Osteoblast (primary cell): ENCODE measurements at regions not wholly inside any gene's neighbourhood (a gene's known extent, or its start where the extent isn't known, plus 50 kb on each side); places are given as distances from the start of the nearest gene placed in this dataset.

Experiments
- DNase-seq: peaks from one replicate; pipeline ENCODE4 v3.0.0; 2011; ENCODE audit warnings: low spot score, mixed read lengths; ENCODE audit not compliant: insufficient read length; ENCODE audit errors: missing footprints
- H2AFZ ChIP-seq: 2 replicates; pipeline ENCODE4 v1.6.0; 2011; ENCODE audit warnings: mild to moderate bottlenecking, low read length
- H3K27ac ChIP-seq: 2 replicates; pipeline ENCODE4 v1.5.1; 2011; ENCODE audit warnings: mild to moderate bottlenecking, low read depth, low read length, moderate library complexity
- H3K27me3 ChIP-seq: 2 replicates; pipeline ENCODE4 v1.6.0; 2012; ENCODE audit warnings: mild to moderate bottlenecking, control low read depth, inconsistent platforms, low read length, moderate library complexity; ENCODE audit not compliant: insufficient read depth
- H3K36me3 ChIP-seq: 2 replicates; pipeline ENCODE4 v1.5.1; 2011; ENCODE audit warnings: mild to moderate bottlenecking, low read length, control low read depth, moderate library complexity; ENCODE audit not compliant: insufficient read depth
- H3K4me1 ChIP-seq: 2 replicates; pipeline ENCODE4 v1.5.1; 2011; ENCODE audit warnings: mild to moderate bottlenecking, low read length, control low read depth, moderate library complexity; ENCODE audit not compliant: insufficient read depth
- H3K4me2 ChIP-seq: 2 replicates; pipeline ENCODE4 v1.6.0; 2011; ENCODE audit warnings: mild to moderate bottlenecking, low read length; ENCODE audit not compliant: insufficient read depth
- H3K4me3 ChIP-seq: fragments of 200-600 bp; sonication (generic); 3 replicates; pipeline ENCODE4 v1.5.1; 2012; ENCODE audit warnings: mild to moderate bottlenecking, low read length, inconsistent platforms; ENCODE audit not compliant: insufficient read depth
- H3K79me2 ChIP-seq: 2 replicates; pipeline ENCODE4 v1.6.0; 2012; ENCODE audit warnings: mild to moderate bottlenecking, low read length, control low read depth, inconsistent platforms; ENCODE audit not compliant: insufficient read depth
- H3K9me3 ChIP-seq: 2 replicates; pipeline ENCODE4 v1.5.1; 2011; ENCODE audit warnings: low read depth, low read length, control low read depth
- H4K20me1 ChIP-seq: 2 replicates; pipeline ENCODE4 v1.6.0; 2012; ENCODE audit warnings: mild to moderate bottlenecking, low read length, control low read depth; ENCODE audit not compliant: insufficient read depth
- TF ChIP-seq, protein P1 (sequence below): IDR thresholded peaks from 2 replicates; pipeline ENCODE4 v1.5.1; 2011; ENCODE audit warnings: mild to moderate bottlenecking, low read depth, low read length, moderate library complexity; ENCODE audit errors: extremely low read depth

DNA sequence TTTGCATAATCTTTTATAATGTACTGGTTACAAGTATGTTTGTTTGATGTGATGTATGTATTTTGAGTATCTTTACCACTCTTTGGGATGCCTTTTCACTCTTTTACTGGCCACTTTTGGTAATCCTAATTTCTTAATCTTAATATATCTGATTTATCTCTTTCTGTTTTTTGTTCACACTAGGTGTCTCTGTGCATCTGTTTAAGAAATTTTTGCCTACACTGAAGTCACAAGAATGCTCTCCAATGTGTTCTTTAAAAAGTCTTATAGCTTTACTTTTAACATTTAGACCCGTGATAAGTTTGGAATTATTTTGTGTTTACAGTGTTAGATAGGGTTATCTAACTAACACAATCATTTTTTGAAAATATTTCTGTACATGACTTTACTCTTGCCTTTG is 659.1 kb downstream of the SI start:
- no peaks in the 10 kb centered on the region for H3K27me3 ChIP-seq
- H3K79me2 ChIP-seq: no peaks in the 10 kb centered on the region
- no peaks in the 10 kb centered on the region for H4K20me1 ChIP-seq
- TF ChIP-seq, protein P1, sequence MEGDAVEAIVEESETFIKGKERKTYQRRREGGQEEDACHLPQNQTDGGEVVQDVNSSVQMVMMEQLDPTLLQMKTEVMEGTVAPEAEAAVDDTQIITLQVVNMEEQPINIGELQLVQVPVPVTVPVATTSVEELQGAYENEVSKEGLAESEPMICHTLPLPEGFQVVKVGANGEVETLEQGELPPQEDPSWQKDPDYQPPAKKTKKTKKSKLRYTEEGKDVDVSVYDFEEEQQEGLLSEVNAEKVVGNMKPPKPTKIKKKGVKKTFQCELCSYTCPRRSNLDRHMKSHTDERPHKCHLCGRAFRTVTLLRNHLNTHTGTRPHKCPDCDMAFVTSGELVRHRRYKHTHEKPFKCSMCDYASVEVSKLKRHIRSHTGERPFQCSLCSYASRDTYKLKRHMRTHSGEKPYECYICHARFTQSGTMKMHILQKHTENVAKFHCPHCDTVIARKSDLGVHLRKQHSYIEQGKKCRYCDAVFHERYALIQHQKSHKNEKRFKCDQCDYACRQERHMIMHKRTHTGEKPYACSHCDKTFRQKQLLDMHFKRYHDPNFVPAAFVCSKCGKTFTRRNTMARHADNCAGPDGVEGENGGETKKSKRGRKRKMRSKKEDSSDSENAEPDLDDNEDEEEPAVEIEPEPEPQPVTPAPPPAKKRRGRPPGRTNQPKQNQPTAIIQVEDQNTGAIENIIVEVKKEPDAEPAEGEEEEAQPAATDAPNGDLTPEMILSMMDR: no peak
- no peaks in the 10 kb centered on the region for H3K36me3 ChIP-seq
- no peak for DNase-seq
- no peak overlapping the region for H3K4me2 ChIP-seq
- H2AFZ ChIP-seq: no peak overlapping the region
- H3K27ac ChIP-seq: no peak overlapping the region
- no peaks in the 10 kb centered on the region for H3K9me3 ChIP-seq
- H3K4me3 ChIP-seq: no peak overlapping the region
- H3K4me1 ChIP-seq: no peaks in the 10 kb centered on the region

DNA sequence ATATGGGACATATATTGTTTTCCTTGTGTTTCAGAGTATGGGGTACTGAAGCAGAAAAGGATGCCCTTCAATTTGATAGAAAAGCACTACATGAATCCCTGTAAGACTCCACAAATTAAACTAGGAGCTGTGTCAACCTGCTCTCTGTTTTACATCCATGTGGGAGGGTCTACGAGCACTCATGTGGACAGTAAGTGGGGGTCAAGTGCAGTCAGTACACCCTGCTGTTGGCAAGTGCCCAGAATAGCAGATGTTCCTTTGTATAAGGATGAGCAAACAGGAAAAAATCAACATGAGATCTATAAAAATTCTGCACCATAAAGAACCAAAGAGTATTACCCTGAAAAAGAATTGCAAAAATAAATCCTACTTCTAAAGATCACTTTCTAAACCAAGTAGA is 659.9 kb downstream of the SI start:
- Histone ChIP-seq H3K4me2 (no peak overlapping the region), H3K9me3 (no peaks in the 10 kb centered on the region), H3K79me2 (no peaks in the 10 kb centered on the region), H3K4me3 (no peak overlapping the region), H2AFZ (no peak overlapping the region), H3K27ac (no peak overlapping the region), H3K36me3 (no peaks in the 10 kb centered on the region), H4K20me1 (no peaks in the 10 kb centered on the region), H3K4me1 (no peaks in the 10 kb centered on the region), H3K27me3 (no peaks in the 10 kb centered on the region)
- no peak for DNase-seq
- TF ChIP-seq, protein P1: no peak

DNA sequence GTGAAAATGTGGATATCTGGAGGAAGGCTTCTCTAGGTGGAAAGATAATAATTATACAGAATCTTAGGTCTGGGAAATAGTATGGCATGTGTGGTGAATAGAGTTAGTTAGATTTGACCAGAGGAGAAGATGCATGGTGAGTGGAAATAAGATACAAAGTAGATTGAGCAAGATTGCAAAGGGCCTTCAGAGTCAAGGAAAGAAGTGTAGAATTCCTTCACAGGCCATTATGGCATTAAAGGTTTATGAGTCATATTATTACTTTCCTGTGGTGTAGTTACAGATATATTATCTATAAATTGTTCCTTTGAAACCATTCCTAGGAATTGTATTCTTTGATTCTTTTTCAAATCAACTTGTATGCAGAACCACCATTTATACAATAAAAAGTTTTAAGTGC is 660.3 kb downstream of the SI start:
- no peak overlapping the region for H3K4me3 ChIP-seq
- H3K79me2 ChIP-seq: no peaks in the 10 kb centered on the region
- H2AFZ ChIP-seq: no peak overlapping the region
- H3K36me3 ChIP-seq: no peaks in the 10 kb centered on the region
- no peak for DNase-seq
- H3K4me2 ChIP-seq: no peak overlapping the region
- no peaks in the 10 kb centered on the region for H3K9me3 ChIP-seq
- H3K4me1 ChIP-seq: no peaks in the 10 kb centered on the region
- H3K27me3 ChIP-seq: no peaks in the 10 kb centered on the region
- no peak overlapping the region for H3K27ac ChIP-seq
- no peaks in the 10 kb centered on the region for H4K20me1 ChIP-seq
- TF ChIP-seq, protein P1: no peak

DNA sequence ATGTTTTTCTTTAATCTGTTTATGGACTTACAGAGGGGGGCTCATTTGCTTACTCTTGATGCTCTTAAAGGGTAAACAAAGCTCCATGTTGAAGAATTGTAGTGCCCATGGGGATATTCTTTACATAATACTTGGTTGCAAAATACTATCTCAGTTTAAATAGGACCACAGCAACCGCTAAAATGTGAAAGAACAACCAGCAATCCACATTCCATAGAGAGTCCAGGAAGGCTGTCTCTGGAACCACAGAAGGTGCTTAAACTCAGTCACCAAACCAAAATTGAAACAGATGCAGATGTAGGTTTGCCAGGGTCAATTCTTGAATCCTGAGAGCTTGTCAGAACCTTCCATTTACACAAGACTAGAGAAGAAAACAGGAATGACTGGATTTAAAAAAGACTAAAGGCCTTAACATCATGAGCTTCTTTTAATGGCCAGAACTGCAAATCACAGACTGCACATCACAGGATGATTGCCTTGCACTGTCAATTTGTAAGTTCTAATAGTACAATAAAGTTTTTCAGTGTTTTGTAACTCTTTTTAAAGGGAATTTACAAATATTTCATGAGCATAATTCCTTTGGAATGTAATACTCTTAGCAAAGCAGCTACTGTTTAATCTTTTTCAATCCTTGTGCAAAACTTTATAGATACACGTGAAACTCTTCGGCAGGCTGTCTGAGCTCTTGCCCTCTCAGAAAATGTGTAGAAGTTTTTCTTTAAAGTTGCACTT is 661.6 kb downstream of the SI start:
- TF ChIP-seq, protein P1: no peak
- no peaks in the 10 kb centered on the region for H3K79me2 ChIP-seq
- no peaks in the 10 kb centered on the region for H3K4me1 ChIP-seq
- H3K4me3 ChIP-seq: no peak overlapping the region
- no peaks in the 10 kb centered on the region for H3K9me3 ChIP-seq
- no peak overlapping the region for H2AFZ ChIP-seq
- H3K4me2 ChIP-seq: no peak overlapping the region
- H3K27ac ChIP-seq: no peak overlapping the region
- H4K20me1 ChIP-seq: no peaks in the 10 kb centered on the region
- H3K27me3 ChIP-seq: no peaks in the 10 kb centered on the region
- DNase-seq: no peak
- H3K36me3 ChIP-seq: no peaks in the 10 kb centered on the region
